ENCODE measurements at regions not wholly inside any gene's neighbourhood (a gene's known extent, or its start where the extent isn't known, plus 50 kb on each side); places are given as distances from the start of the nearest gene placed in this dataset.
"Not testable (repeated sequence)": the region's sequence is repeated elsewhere in the genome, so short reads cannot be mapped to it uniquely, and the experiment has no call there.

DNA sequence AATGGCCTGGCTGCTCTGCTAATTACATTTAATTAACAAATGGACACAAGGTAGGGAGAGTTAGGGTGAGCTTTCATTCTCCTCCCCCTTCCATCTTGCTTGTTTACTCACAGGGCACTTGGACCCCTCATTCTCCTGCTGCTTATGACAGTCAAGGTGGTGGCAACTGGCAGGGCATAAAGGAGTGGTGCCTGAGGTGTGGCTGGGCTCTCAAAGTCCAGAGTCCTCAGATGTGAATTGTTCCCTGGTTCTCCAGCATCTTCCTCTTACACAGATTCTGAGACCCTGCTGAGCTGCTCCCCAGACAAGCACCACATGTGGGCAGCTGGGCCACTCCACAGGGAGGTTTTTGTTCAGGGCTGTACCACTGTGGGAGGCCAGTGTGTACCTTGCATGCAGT is 552.9 kb downstream of the RPIA start:
- not testable (repeated sequence) for DNase-seq (ENCODE audit: low spot score); ATAC-seq (ENCODE audit: low FRiP score)

DNA sequence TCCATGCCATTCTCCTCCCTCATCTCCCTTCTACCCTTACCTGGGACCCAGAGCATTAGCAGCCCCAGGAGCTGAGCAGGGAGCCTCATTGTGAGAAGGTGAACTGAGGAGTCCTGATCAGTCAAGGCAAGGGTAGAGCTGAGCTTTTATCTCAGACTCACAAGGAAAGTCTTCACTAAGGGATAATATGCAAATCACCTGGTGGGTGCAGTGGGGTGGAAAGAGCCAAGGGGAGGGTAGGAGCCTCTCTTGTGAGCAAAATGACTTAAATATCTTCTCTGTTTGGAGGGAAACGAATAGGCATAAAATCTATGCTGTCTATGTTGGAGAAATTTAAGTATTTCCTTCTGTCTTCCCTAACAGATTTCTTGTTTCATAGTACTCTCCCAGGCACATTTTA is 554.0 kb downstream of the RPIA start:
- not testable (repeated sequence) for ATAC-seq (ENCODE audit: low FRiP score); DNase-seq (ENCODE audit: low spot score)

DNA sequence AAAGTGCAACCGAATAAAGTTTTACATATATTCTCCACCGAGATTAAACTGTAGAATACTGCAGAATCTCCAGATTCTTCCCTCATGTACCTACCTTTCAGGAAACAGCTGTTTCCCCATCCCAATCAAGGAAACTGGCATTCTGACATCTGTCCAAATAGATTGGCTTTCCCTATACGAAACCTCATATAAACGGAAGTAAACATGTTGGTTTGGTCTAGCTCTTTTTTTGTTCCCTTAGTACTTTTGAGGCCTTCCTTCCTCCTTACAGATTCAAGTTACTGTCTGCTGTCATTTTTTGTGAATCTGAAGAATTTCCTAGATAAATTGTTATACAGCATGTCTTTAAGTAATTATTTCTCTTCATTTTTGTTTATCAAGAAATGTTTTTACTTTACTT is 554.6 kb downstream of the RPIA start:
- ATAC-seq (ENCODE audit: low FRiP score); DNase-seq (ENCODE audit: low spot score): not testable (repeated sequence)

DNA sequence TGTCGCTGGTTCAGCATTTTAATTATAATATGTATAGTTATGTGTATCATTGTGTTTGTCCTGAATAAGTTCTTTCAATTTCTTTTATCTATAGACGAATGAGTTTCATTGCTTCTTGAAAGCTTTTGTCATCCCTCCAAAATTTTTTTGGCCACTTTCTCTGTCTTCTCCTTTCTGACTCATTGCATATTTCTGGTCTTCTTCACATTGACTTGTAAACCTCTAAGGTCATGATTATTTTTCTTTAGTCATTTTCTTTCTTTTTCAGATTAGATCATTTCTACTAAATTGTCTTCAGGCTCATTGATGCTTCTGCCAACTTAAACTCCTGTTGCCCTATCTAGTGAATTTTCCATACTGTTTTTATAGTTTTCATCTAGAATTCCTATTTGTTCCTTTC is 555.1 kb downstream of the RPIA start:
- peak; percentile 54 for ATAC-seq (ENCODE audit: low FRiP score)
- DNase-seq (ENCODE audit: low spot score), result not testable (repeated sequence)

DNA sequence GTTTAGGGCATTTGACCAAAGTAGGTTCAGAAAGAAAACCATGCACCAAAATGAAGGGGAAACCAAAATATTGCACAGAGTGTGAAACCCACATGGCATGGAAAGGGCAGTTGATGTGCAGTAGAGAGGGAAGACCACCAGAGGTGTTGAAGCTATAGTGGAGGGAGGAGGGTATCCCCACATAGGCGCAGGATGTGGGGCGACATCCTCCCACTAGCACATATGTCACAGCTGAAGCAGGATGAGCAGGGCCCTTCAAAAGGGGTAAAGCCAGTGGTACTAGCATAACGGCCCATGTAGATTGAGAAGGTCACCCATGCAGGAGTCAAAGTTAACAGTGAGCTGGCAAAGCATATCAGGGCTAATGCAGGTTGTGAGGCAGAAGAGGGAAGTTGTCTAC is 563.5 kb downstream of the RPIA start:
- not testable (repeated sequence) for ATAC-seq (ENCODE audit: low FRiP score); DNase-seq (ENCODE audit: low spot score)

DNA sequence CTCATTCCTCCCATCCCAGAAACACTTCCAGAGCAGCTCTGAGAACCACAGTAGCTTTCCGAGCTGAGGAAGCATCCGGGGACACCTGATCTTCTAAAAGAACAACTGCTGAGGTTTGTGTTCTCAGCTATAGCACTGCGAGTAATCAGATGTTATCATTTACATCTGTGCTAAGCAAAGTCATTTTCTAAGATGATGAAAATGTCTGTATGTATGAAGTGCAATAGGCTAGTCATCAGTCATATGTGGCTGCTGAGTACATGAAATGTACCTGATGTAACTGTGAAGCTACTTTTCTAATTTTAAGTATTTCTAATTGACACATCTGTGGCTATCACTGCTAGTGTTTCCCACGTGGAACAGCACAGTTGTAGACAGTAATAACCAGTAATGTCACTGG is 582.0 kb downstream of the RPIA start:
- not testable (repeated sequence) for DNase-seq (ENCODE audit: low spot score); ATAC-seq (ENCODE audit: low FRiP score)

DNA sequence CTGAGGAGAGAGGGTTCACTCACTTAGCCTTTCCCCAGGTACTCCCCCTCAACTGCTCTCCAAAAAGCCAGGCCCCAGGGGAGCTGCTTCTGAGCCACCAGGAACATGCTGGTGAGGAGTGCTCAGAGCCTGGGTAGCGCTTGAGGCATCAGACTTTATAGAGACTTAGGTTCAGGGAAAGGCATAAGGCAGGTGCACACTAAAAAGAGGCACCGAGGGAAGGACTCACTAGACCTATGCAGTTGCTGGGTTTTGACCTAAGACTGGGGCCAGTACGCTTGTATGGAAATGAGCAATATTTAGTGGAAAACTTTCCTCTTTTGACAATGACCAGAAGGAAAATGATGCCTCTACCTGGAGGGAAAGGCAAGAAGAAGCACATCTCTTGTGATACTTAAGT is 589.1 kb downstream of the RPIA start:
- not testable (repeated sequence) for DNase-seq (ENCODE audit: low spot score); ATAC-seq (ENCODE audit: low FRiP score)

DNA sequence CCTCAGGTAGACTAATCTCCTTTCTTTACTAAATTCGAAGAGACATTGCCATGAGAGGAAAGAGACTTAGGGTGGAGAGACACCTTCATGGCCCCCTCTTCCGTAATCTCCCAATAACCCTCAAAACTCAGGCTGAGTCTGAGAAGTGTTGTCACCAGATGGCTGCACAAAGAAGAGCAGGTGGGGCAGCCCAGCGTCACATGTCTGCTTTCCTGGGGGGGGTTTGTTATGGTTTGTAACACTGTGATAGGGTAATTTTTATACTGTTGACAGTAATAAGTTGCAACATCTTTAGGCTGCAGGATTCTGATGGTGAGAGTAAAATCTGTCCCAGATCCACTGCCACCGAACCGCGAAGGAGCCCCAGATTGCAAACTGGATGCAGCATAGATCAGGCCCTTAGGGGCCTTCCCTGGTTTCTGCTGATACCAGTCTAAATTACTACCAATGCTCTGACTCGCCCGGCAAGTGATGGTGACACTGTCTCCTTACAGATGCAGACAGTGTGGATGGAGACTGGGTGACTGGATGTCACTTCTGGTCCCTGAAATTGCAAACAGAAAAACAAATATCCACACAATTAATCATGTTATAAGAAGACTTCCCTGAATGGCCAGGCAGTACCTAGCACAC is 595.1 kb downstream of the RPIA start:
- not testable (repeated sequence) for ATAC-seq (ENCODE audit: low FRiP score); DNase-seq (ENCODE audit: low spot score)

DNA sequence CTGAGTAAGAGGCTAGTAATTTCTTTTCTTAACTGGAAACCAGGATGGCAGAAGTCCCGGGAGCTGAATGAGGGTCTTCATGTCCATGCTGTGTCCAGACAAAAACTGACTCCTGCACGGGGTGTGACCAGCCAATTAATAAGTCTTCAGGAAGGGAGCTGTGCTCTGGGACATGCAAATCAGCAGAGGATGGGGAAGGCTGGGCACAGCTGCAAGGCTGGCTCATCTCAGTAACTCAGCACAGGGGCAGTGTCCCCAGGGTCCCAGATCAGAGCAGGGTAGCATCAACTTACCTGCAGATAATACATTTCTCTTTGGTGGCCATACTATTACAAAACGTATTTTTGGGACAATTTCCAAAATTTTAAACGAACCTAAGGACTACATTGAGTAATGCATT is 595.6 kb downstream of the RPIA start:
- not testable (repeated sequence) for DNase-seq (ENCODE audit: low spot score); ATAC-seq (ENCODE audit: low FRiP score)

DNA sequence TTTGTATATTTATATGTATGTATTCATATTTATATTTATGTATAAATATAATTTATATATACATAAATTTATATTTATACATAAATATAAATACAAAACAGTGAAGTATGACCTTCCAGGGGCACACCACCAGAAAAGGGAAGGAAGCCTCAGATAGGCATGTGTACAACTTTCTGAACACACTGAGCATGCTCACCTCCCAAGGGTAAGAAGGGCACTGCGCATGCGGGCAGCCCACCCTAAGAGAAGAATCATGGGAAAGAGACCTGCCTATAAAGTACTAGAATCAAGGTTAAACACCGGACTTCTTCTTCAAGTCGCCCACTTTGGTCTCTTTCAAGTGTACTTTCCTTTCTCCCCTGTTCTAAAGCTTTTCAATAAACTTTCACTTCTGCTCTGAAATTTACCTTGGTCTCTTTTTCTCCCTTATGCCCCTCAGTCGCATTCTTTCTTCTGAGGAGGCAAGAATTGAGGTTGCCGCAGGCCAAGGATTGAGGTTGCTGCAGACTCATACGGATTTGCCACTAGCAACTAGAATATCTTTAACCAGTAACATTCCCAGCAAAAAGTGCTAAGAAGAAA is 600.3 kb downstream of the RPIA start:
- DNase-seq (ENCODE audit: low spot score); ATAC-seq (ENCODE audit: low FRiP score): not testable (repeated sequence)

DNA sequence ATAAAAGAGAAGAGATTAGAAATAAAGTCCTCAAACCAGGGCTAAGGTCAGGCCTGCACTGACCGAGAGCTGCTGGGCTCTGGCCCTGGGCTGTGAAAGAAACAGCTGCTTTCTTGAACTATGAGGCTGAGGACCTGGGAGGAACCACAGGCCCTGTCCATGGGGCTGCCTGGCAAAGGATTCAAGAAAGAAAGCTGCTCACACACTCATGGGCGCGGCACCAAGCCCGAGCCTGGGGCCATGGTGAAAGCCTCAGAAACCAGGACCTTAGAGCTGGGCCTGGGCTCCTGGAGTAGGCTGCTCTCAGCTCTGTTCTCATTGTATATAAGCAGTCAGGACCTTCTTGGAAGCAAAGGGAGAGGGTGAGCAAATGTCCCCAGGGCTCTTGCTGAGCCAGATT is 601.9 kb downstream of the RPIA start:
- ATAC-seq (ENCODE audit: low FRiP score); DNase-seq (ENCODE audit: low spot score): not testable (repeated sequence)

DNA sequence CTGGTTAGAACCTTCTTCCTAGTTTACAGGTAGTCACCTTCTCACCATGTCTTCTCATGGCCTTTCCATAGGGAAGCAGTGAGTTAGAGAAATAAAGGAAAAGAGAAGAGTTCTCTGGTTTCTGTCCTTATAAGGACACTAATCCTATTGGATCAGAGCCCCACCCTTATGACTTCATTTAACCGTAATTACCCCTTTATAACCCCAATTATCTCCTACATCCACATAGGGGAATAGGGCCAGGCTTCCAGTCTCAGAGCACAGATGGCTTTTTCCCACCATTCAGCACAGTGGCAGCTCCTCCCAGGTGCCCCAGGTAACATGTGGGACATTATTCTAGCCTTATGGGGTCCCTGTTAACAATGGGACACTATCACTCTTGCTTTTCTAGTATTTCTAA is 602.9 kb downstream of the RPIA start:
- not testable (repeated sequence) for DNase-seq (ENCODE audit: low spot score); ATAC-seq (ENCODE audit: low FRiP score)

DNA sequence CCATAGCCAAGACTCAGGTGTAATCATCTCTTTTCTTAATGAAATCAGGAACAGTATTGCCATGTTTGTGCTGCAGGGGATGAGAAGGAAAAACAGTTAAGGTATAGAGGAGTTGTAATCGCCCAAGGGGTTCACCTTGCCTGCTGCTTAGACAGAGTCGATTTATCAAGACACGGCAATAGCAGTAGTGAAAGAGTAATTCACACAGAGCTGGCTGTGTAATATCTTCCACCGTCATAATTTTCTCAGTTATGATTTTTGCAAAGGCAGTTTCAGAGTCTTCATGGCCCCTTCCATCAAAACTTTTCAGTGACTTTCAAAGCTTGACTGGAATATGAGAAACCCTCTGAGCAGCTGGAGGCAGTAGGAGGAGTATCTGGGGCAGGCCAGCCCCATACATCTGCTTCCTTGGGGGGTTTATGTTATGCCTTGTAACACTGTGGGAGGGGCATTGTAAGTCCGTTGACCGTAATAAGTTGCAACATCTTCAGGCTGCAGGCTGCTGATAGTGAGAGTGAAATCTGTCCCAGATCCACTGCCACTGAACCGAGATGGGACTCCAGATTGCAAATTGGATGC is 605.4 kb downstream of the RPIA start:
- not testable (repeated sequence) for DNase-seq (ENCODE audit: low spot score); ATAC-seq (ENCODE audit: low FRiP score)

DNA sequence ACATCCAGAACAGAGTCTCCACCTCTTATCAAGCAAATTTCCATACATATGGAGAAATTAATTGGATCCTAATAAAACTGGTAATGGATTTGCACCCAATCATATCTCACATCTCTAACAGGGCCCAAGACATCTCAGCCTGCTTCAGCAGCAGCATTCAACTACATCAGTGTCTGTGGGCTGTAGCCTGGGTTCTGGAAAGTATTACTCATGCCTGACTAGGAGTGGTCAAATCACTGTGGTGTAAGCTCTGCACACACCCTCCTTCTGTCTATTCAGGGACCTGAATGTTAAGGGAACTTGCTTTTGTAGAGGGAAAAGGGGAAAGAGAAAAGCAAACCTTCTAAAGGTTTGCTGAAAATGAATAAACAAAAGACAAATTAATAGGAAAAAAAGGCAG is 607.7 kb downstream of the RPIA start:
- DNase-seq (ENCODE audit: low spot score); ATAC-seq (ENCODE audit: low FRiP score): not testable (repeated sequence)

DNA sequence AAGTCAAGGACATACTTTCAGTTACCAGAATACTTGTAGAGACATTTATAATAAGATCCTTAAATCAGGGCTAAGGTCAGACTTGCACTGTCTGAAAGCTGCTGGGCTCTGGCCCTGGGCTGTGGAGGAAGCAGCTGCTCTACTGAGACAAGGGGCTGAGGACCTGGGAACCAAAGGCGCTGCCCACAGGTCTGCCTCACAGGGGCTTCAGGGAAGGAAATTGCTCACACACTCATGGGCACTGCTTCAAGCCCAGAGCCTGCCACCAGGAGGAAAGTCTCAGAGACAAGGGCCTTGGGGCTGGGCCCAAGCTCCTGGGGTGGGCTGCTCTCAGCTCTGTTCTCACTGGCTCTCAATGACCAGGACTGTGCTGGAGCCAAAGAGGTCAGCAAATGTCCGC is 614.1 kb downstream of the RPIA start:
- not testable (repeated sequence) for ATAC-seq (ENCODE audit: low FRiP score)

DNA sequence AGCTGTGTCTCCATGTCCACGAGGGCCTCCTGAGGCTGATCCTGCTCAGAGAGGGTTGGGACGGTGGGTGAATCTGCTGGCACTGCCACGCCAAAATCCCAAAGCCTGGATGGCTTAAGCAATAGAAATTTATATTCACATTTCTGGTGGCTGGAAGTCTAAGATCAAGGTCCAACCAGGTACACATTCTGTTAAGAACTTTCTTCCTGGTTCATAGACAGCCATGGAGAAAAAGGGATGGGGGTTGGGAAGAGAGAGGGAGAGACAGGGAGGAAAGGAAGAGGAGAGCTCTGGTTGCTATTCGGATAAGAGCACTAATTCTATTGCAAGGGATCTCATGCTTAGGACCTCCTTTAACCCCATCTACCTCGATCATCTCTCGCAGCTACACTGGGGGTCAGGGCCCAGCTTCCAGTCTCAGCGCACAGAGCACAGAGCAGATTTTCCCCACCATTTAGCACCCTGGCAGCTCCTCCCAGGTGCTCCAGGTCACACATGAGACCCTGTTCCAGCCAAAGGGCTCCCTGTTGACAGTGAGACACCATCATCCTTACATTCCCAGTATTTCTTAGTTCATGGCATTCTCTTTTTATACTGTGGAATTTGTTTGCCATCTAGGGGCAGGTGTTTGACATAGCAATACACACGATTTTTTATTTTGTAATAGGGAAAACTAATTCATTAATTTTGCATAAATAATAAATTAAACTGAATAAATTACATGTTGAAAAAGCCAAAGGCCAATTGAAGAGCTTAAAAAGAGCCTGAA is 615.6 kb downstream of the RPIA start:
- DNase-seq (ENCODE audit: low spot score); ATAC-seq (ENCODE audit: low FRiP score): not testable (repeated sequence)

More for the DNA sequence above, 614.1 kb downstream of the RPIA start:
- not testable (repeated sequence) for DNase-seq (ENCODE audit: low spot score)

DNA sequence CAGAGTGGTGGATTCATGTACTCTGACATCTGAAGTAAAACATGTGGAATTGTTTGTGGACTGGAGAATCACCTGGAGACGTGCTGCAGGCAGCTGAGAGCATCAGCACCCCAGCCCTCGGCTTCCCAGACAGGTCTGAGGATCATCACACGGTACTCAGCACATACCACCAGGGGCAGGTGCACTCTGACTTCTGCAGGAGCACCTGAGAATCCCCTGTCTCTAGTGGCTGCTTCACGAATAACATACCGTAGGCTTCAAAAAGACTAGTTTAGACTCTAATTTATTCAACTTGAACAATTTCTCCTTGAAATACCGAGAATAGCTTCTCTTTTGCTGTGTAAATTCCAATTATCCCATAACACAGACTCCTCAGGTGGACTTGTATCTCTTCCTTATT is 627.5 kb downstream of the RPIA start:
- not testable (repeated sequence) for DNase-seq (ENCODE audit: low spot score); ATAC-seq (ENCODE audit: low FRiP score)

DNA sequence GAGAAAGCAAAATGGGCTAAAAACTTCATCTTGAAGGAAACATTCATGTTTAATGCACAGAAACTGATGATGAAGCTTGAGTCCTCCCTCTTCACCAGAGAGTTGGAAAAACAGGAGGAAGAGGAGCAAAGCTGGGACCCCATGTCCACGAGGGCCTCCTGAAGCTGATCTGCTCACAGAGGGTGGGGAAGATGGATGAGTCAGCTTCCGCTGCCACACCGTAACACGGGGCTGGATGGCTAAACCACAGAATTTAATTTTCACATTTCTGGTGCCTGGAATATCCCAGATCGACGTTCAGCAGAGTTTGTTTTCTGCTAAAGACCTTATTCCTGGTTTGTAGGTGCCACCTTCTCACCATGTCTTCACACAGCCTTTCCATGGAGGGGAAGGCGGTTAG is 634.4 kb downstream of the RPIA start:
- not testable (repeated sequence) for ATAC-seq (ENCODE audit: low FRiP score); DNase-seq (ENCODE audit: low spot score)

DNA sequence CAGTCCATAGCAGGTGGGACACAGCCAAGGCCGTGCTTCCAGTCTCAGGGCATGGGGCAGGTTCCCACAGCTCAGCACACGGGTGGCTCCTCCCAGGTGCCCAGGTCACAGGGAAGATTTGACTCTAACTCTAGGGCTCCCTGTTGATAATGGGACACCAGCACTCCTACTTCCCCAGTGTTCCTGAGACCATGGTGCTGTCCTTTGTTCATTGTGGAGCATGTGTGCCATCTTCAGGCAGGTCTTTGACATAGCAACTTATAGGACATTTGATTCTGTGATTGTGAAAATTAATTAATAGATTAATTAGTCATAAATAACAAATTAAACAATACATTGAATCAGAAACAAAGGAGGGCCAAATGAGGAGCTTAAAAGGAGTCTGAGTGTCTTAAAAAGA is 635.0 kb downstream of the RPIA start:
- not testable (repeated sequence) for ATAC-seq (ENCODE audit: low FRiP score)

DNA sequence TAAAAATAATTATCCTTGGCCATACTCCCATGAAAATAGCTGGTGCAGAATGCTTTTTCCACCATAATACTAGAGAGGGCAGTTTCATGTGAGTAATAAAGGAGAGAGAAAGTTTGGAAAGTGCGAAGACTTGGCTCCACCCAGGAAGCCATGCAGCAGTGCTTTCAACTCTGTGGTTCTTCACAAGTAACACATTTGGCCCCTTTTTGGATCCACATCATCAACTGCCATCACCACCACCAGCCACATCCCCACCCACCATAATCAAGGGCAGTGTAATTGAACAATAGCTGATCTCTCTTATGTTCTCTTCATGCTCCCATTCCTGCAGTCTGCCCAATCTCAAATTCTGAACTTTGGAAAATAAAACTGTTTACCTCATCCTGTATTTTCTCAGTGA is 637.3 kb downstream of the RPIA start:
- ATAC-seq (ENCODE audit: low FRiP score); DNase-seq (ENCODE audit: low spot score): not testable (repeated sequence)

More for the DNA sequence above, 635.0 kb downstream of the RPIA start:
- DNase-seq (ENCODE audit: low spot score), result not testable (repeated sequence)

Measured in omental fat pad (tissue), 1 donor.